Tongue (tissue), 2 donors: ENCODE measurements at regions not wholly inside any gene's neighbourhood (a gene's known extent, or its start where the extent isn't known, plus 50 kb on each side); places are given as distances from the start of the nearest gene placed in this dataset. TPM values are rescaled to one million over a fixed set of nuclear protein-coding genes. Genes with fewer than 3 reads are reported as not detected.

ENCODE experiments used
- DNase-seq: peaks from one replicate; pipeline ENCODE4 v3.0.0-alpha.2; 2015
- small RNA-seq: library from RNA; depleted of rRNA; stranded (forward); fragments of <200 nt; gene quantifications from one replicate; pipeline ENCODE3, GENCODE V24; 2014; ENCODE audit warnings: low replicate concordance

GRCh38 chr12:45670346-45671065 lies 59.0 kb upstream of the ARID2 start:
- DNase-seq = no peak

- peak; percentile 43 for DNase-seq
Measured at GRCh38 chr12:45671254-45671653, 58.3 kb upstream of the ARID2 start.

GRCh38 chr12:45674181-45674977 lies 55.1 kb upstream of the ARID2 start:
- peak; percentile 49 for DNase-seq

DNA sequence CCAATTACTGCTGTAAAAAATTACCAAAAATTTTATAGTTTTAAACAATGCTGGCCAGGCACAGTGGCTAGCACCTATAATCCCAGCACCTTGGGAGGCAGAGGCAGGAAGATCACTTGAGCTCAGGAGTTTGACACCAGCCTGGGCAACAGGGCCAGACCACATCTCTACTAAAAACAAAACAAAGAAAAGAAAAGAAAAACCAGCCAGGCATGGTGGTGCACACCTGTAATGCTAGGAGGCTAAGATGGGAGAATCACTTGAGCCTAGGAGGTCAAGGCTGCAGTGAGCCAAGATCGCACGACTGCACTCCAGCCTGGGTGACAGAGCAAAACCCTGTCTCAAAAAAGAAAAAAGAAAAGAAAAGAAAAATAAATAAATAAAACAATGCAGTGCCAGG lies 54.0 kb upstream of the ARID2 start:
- DNase-seq = no peak

Small RNA genes in the stretch of these regions (small RNA-seq; reads per million reads assigned to genes)
- gene RF00026 = not detected
